LNCAP (cell line): ENCODE measurements at regions not wholly inside any gene's neighbourhood (a gene's known extent, or its start where the extent isn't known, plus 50 kb on each side); places are given as distances from the start of the nearest gene placed in this dataset.

Experiments used
- CTCF ChIP-seq: fragments of 450-650 bp; IDR thresholded peaks from 2 replicates; pipeline ENCODE4 v1.5.1; 2017; ENCODE audit warnings: mild to moderate bottlenecking

DNA sequence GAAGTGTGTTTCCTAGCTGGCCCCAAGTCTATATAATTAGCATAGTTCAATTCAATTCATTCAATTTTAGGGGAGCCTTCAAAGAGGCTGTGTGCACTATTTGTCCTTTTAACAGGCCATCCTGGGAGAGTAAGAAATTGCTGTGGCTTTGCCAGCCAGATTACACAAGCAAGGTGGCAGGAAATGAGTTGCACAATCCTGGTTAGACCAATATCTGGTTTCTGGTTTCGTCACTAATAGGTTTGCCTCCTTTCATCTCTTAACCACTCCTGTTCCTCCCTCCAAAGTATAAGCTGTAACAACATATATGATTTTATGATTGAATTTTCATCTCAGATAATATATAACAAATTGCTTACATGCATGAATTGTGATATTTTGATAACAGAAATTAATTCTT, 84.1 kb upstream of the NEGR1 start:
- TF ChIP-seq CTCF: no peak

GRCh38 chr1:72365693-72366092, 83.4 kb upstream of the NEGR1 start:
- no peak for TF ChIP-seq CTCF

- no peak for TF ChIP-seq CTCF
Observed at GRCh38 chr1:72362538-72362937, 80.2 kb upstream of the NEGR1 start.

DNA sequence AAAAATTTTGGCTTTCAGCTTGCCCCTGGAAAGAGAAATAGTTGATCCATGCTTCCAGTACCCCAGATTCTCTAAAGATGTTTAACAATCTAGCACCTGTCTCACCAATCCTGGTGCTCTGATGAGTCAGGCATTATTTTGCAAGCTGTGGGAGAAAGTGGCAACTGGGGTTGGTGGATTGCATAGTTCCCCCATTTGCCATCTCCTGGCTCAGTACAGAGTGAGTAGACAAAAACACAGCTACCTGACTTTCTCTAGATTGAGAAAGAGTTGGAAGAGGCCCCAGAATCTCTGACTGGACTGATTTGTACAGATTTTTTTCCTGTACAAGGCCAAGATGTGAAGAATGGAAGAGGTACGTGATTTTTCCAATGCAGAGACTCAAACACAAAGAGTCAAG, 75.1 kb upstream of the NEGR1 start:
- TF ChIP-seq CTCF: no peak

- TF ChIP-seq CTCF: no peak
Observed at GRCh38 chr1:72355899-72356298, 73.6 kb upstream of the NEGR1 start.

DNA sequence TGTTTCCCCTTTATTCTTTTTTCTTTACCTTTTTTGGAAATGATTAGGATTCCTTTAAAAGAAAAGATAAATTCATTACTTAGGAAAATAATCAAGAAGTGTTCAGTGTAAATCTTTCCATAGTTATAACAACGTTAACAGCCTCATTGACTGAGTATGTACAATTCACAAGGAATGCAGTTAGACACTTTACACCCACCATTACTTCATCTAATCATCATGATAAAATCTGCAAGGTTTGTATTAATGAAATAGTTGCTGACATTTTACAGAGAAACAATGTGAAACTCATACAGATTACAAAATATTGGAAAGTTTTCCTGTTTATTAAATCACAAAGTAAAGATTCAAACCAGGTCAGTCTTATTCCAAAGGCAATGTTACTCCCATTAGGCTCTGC, 59.3 kb upstream of the NEGR1 start:
- no peak for TF ChIP-seq CTCF

- no peak for TF ChIP-seq CTCF
Observed at GRCh38 chr1:72336776-72337175, 54.4 kb upstream of the NEGR1 start.
